ENCODE measurements at regions not wholly inside any gene's neighbourhood (a gene's known extent, or its start where the extent isn't known, plus 50 kb on each side); places are given as distances from the start of the nearest gene placed in this dataset.

GRCh38 chr13:42667638-42668037 is 93.7 kb downstream of the TNFSF11 start:
- TF ChIP-seq EP300 (IDR thresholded peaks at IDR 0.05) (no peak), CTCF (IDR thresholded peaks at IDR 0.05) (no peak)

All from sigmoid colon (tissue), 4 donors.